ENCODE measurements at regions not wholly inside any gene's neighbourhood (a gene's known extent, or its start where the extent isn't known, plus 50 kb on each side); places are given as distances from the start of the nearest gene placed in this dataset.

- in situ Hi-C loops (cut with MboI) (no loop called here), intact Hi-C loops (cut with micrococcal nuclease; ENCODE audit: unreplicated experiment) (no loop called here)
- H2AFZ ChIP-seq (ENCODE audit: control insufficient read depth, low read depth, low read length) = no peak overlapping the region
- H3K4me2 ChIP-seq (ENCODE audit: control insufficient read depth, insufficient read depth) = no peak overlapping the region
- FAIRE-seq (no peak), ATAC-seq (no peak), DNase-seq (ENCODE audit: low read depth, low spot score) (no peak)
- no peak overlapping the region for H3K9ac ChIP-seq (ENCODE audit: control insufficient read depth, insufficient read depth, low read length)
- H3K9me3 ChIP-seq (replicated peaks; ENCODE audit: control insufficient read depth, insufficient read depth, low read length) = no peaks in the 10 kb centered on the region
- ChIA-PET RAD21 (ENCODE audit: unreplicated experiment) (no interaction called here), CTCF (interaction anchor here (1.5 kb wide), 1 partner anchor 22 kb away, joined by 3 read pairs; no protein-coding TSS in a partner anchor), SMC1A (ENCODE audit: uncharacterized antibody, unreplicated experiment) (interaction anchor here (1.5 kb wide), 1 partner anchor 11 kb away, joined by 5 read pairs; no protein-coding TSS in a partner anchor), POLR2A (no interaction called here)
- 3% methylated on average over 4 of the region's 4 CpGs for WGBS (ENCODE audit: insufficient coverage, insufficient replicate concordance, low lambda C conversion rate, missing lambda C conversion rate)
- no peak overlapping the region for H3K4me3 ChIP-seq
- no peaks in the 10 kb centered on the region for H3K79me2 ChIP-seq (ENCODE audit: control insufficient read depth, insufficient read depth, low read length)
- H3K27ac ChIP-seq (ENCODE audit: control insufficient read depth, insufficient read depth) = no peak overlapping the region
- no TSS peak for BruUV-seq (replicated peaks)
- no peak for TF ChIP-seq JUND (IDR thresholded peaks at IDR 0.05; ENCODE audit: low read depth, low read length)
- TF ChIP-seq CBX3 (IDR thresholded peaks at IDR 0.05; ENCODE audit: borderline replicate concordance, low read depth) = no peak
- TF ChIP-seq, protein P1, sequence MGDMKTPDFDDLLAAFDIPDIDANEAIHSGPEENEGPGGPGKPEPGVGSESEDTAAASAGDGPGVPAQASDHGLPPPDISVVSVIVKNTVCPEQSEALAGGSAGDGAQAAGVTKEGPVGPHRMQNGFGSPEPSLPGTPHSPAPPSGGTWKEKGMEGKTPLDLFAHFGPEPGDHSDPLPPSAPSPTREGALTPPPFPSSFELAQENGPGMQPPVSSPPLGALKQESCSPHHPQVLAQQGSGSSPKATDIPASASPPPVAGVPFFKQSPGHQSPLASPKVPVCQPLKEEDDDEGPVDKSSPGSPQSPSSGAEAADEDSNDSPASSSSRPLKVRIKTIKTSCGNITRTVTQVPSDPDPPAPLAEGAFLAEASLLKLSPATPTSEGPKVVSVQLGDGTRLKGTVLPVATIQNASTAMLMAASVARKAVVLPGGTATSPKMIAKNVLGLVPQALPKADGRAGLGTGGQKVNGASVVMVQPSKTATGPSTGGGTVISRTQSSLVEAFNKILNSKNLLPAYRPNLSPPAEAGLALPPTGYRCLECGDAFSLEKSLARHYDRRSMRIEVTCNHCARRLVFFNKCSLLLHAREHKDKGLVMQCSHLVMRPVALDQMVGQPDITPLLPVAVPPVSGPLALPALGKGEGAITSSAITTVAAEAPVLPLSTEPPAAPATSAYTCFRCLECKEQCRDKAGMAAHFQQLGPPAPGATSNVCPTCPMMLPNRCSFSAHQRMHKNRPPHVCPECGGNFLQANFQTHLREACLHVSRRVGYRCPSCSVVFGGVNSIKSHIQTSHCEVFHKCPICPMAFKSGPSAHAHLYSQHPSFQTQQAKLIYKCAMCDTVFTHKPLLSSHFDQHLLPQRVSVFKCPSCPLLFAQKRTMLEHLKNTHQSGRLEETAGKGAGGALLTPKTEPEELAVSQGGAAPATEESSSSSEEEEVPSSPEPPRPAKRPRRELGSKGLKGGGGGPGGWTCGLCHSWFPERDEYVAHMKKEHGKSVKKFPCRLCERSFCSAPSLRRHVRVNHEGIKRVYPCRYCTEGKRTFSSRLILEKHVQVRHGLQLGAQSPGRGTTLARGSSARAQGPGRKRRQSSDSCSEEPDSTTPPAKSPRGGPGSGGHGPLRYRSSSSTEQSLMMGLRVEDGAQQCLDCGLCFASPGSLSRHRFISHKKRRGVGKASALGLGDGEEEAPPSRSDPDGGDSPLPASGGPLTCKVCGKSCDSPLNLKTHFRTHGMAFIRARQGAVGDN (IDR thresholded peaks at IDR 0.05) = no peak
- TF ChIP-seq E2F4 (IDR thresholded peaks at IDR 0.05; ENCODE audit: low read depth, low read length) = no peak
- no peak for TF ChIP-seq YBX1 (IDR thresholded peaks at IDR 0.05)
- no peak for TF ChIP-seq E4F1 (IDR thresholded peaks at IDR 0.05; ENCODE audit: borderline replicate concordance, partially characterized antibody)
- TF ChIP-seq SMARCA5 (IDR thresholded peaks at IDR 0.05) = no peak
- no peak for TF ChIP-seq CBX5 (IDR thresholded peaks at IDR 0.05; ENCODE audit: low read depth)
- peaks cover 0 to 1% of the 10 kb centered on the region in 2 experiments; a peak in 2 of 4 replicates for H3K27me3 ChIP-seq (replicated peaks in 1 of 2; ENCODE audit: control insufficient read depth in 2 of 2, insufficient read depth in 2 of 2, low read length in 1 of 2)
- no peaks in the 10 kb centered on the region for H3K36me3 ChIP-seq (ENCODE audit: control insufficient read depth in 2 of 2, insufficient read depth in 2 of 2, low read length in 1 of 2)
- no peaks in the 10 kb centered on the region for H4K20me1 ChIP-seq (ENCODE audit: control insufficient read depth, insufficient read depth)
- H3K4me1 ChIP-seq (ENCODE audit: control insufficient read depth, insufficient read depth, low read length) = no peaks in the 10 kb centered on the region
Measured at GRCh38 chr2:71777946-71778345, 324.6 kb downstream of the DYSF start.

Measured in GM12878 (cell line).